ENCODE measurements at regions not wholly inside any gene's neighbourhood (a gene's known extent, or its start where the extent isn't known, plus 50 kb on each side); places are given as distances from the start of the nearest gene placed in this dataset.

DNA sequence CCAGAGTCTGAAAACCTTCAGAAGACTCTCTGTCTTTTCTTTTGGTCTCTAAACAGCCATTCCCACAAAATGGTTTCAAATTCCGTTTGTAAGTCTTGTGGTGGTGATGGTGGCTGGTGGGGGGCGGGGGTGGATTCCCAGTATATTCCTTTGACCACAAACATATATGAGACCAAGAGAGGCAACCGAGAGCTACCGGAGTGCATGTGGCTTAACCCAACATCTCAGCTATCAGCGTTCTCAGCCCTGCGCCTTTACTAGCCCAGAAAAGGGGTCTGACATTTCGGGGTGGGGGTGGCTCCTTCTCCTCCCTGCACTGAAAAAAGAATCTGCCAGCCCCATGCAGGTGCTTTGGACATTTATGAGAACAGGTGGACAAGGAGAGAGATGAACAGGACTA, 621.1 kb downstream of the ACTR3B start:
- Mint-ChIP-seq H3K27me3 (no peaks in the 10 kb centered on the region), H3K9me3 (no peaks in the 10 kb centered on the region), H3K4me1 (no peaks in the 10 kb centered on the region), H3K27ac (no peak overlapping the region), H3K4me3 (no peak overlapping the region), H3K36me3 (ENCODE audit: low read depth) (no peaks in the 10 kb centered on the region)
- POLR2A ChIA-PET = no interaction called here
- DNase-seq = no peak
- CTCF ChIA-PET = no interaction called here

DNA sequence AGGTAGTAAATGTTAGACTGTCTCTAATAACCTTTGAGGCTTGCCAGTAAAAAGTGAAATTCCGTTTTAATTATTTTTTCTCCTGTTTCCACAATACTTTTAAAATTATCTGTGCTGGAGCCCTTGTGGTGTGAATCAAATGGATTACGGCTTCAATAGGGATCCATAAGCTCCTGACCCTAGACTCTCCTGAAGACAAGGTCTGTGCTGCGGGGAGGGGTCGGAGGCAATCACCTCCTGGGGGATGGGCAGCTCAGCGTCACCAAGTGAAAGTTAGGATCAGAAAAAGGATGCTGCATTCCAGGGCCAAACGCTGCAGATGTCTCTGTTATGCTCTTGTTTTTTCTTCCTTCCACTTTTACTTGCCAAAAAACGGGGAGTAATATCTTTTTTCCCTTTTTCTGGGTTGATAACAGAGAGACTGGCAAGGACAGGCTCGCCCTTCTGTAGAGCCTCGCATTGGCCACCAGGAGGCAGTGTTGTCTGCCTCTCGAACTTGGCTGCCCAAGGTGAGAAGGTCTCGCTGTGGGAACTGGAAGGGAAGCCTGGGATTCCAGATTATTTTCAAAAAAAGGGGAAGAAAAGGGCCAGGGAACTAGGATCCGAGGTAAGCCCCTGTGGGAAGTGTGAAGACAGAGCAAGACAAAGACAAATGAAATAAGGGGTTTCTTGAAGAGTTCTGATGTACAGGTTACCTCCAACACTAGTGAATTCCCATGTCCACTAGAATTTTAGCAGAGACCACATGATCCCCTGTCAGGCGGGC, 621.9 kb downstream of the ACTR3B start:
- H3K27me3 Mint-ChIP-seq = no peaks in the 10 kb centered on the region
- H3K9me3 Mint-ChIP-seq = no peaks in the 10 kb centered on the region
- no peak overlapping the region for H3K4me3 Mint-ChIP-seq
- H3K27ac Mint-ChIP-seq = no peak overlapping the region
- CTCF ChIA-PET = no interaction called here
- H3K4me1 Mint-ChIP-seq = no peaks in the 10 kb centered on the region
- POLR2A ChIA-PET = no interaction called here
- no peaks in the 10 kb centered on the region for H3K36me3 Mint-ChIP-seq (ENCODE audit: low read depth)
- peak; percentile 17 for DNase-seq

DNA sequence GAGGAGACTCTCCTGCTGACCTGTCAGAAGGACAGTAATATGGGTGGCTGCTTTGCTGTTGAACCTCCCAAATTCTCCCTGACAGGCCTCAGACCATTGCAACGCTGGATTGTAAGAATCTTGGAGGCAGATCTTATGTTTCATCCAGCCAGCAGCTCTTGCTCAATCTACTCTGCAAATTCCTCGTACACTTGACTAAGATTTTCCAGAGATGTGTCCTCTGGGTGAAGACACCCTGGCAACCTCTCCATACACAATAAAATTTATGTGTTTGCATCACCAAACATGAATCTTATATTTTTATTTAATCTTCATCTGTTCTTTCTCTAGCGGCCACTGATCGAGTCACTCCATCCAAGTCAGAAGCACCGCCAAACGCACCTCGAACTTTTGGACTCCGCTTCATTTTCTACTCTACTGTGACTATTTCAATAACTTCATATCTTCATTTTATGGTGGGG, 623.1 kb downstream of the ACTR3B start:
- ChIA-PET POLR2A (no interaction called here), CTCF (no interaction called here)
- Mint-ChIP-seq H3K36me3 (ENCODE audit: low read depth) (no peaks in the 10 kb centered on the region), H3K4me3 (no peak overlapping the region), H3K9me3 (no peaks in the 10 kb centered on the region), H3K4me1 (no peaks in the 10 kb centered on the region), H3K27ac (no peak overlapping the region), H3K27me3 (no peaks in the 10 kb centered on the region)
- no peak for DNase-seq

DNA sequence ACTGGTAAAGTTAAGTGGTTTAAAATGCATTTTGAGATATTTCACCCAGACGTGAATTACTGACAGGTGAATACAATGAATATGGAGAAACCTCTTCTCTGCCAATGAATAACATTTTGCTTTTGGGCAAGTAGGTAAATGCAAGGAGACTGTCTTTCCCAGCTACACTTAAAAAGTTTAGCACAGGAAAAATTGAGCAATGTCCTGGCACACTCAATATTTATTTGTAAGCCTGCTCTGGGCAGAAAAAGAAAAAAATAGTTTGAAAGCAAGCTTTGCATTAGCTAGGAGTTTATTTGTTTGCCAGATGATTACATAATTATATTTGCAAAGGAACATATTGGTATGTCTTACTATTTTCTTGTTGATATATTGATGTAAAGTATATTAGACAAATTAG, 624.2 kb downstream of the ACTR3B start:
- Mint-ChIP-seq H3K9me3 (no peaks in the 10 kb centered on the region), H3K27me3 (no peaks in the 10 kb centered on the region), H3K27ac (no peak overlapping the region), H3K4me1 (no peaks in the 10 kb centered on the region), H3K36me3 (ENCODE audit: low read depth) (no peaks in the 10 kb centered on the region), H3K4me3 (no peak overlapping the region)
- POLR2A ChIA-PET = no interaction called here
- DNase-seq = no peak
- CTCF ChIA-PET = interaction anchor here (0.6 kb wide), 1 partner anchor 253 kb away, joined by 3 read pairs; no protein-coding TSS in a partner anchor

DNA sequence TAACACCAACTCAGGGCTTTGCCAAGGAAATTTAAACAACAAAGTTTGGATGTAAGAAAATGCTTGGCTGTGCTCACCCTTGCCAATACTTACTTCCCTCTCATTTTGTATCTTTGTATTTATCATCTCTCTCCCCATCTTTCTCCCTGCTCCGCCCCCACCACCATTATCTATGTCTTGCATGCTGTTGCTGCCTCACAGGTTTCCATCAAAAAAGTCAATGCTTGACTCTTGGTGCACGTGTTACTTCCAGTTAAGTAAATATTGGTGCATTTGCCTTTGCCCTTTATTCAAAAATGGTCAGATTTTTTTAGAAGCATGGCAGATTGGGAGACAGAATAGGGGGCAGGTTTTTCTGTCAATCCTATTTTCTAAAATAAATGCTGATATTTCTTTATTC, 626.0 kb downstream of the ACTR3B start:
- ChIA-PET CTCF (no interaction called here), POLR2A (no interaction called here)
- no peak overlapping the region for H3K4me3 Mint-ChIP-seq
- DNase-seq = no peak
- H3K36me3 Mint-ChIP-seq (ENCODE audit: low read depth) = no peaks in the 10 kb centered on the region
- no peaks in the 10 kb centered on the region for H3K4me1 Mint-ChIP-seq
- no peak overlapping the region for H3K27ac Mint-ChIP-seq
- H3K27me3 Mint-ChIP-seq = no peaks in the 10 kb centered on the region
- peaks cover 3% of the 10 kb centered on the region for H3K9me3 Mint-ChIP-seq

DNA sequence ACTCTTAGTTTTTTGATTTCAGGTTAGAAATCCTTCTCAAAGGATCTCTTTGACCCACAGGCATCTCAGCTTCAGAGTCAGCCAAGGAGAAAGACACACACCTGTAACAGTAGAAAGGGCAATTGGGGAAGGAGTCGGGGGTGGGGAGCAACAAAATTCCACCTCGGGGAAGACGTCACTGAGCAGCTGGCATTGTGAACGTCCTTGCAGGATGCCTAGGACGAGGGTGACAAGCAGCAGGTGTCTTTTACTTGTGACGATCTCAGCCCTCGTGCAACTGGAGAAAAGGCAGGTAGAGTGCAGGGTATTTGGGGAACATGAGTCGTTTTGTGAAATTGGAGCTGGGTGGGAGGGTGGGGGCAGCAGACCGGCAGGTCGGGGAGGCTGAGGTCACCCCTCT, 627.0 kb downstream of the ACTR3B start:
- Mint-ChIP-seq H3K36me3 (ENCODE audit: low read depth) (no peaks in the 10 kb centered on the region), H3K4me1 (no peaks in the 10 kb centered on the region), H3K4me3 (no peak overlapping the region), H3K27ac (no peak overlapping the region), H3K27me3 (no peaks in the 10 kb centered on the region), H3K9me3 (peaks cover 3% of the 10 kb centered on the region)
- CTCF ChIA-PET = no interaction called here
- POLR2A ChIA-PET = no interaction called here
- DNase-seq = no peak

DNA sequence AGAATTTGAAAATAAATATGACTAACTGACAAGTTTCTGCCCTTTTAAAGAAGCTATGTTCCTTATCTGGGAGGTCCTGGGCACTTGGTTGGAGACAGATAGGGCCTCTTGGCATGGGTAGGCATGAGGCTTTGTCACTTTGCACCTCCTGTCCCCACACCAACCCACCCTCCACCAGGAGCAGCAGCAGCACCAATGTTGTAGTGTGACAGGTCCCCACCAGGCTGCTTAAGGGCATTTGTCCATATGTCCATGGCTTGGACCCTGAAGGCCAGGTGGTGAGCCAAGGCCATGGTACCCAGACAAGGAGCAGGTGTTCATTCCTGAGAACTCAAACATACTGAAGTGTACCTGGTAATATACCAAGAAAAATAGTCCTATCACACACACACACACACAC, 629.1 kb downstream of the ACTR3B start:
- no peak for DNase-seq
- Mint-ChIP-seq H3K9me3 (peaks cover 3% of the 10 kb centered on the region), H3K27ac (no peak overlapping the region), H3K4me1 (no peaks in the 10 kb centered on the region), H3K36me3 (ENCODE audit: low read depth) (no peaks in the 10 kb centered on the region), H3K4me3 (no peak overlapping the region), H3K27me3 (no peaks in the 10 kb centered on the region)
- POLR2A ChIA-PET = no interaction called here
- CTCF ChIA-PET = no interaction called here

DNA sequence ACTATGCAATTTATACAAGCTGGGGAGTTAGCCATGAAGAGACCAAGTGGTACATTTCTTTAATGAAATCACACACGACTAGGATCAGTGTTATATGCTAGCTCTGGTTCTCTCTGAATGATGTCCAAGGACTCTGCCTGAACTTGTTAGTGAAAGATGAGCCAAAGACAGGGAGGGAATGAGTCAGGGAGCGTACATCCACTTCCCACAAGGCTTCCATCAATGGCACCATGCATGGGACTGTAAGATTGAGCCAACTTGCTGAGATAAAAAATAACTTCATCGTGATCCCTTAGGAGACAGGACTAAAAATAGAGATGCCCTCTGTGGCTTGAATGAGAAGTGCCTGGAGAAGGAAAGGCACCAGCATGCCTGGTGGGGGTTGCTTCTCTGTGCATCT, 629.7 kb downstream of the ACTR3B start:
- Mint-ChIP-seq H3K27me3 (no peaks in the 10 kb centered on the region), H3K4me1 (no peaks in the 10 kb centered on the region), H3K9me3 (peaks cover 3% of the 10 kb centered on the region), H3K36me3 (ENCODE audit: low read depth) (no peaks in the 10 kb centered on the region), H3K27ac (no peak overlapping the region), H3K4me3 (no peak overlapping the region)
- DNase-seq = no peak
- ChIA-PET POLR2A (no interaction called here), CTCF (no interaction called here)

DNA sequence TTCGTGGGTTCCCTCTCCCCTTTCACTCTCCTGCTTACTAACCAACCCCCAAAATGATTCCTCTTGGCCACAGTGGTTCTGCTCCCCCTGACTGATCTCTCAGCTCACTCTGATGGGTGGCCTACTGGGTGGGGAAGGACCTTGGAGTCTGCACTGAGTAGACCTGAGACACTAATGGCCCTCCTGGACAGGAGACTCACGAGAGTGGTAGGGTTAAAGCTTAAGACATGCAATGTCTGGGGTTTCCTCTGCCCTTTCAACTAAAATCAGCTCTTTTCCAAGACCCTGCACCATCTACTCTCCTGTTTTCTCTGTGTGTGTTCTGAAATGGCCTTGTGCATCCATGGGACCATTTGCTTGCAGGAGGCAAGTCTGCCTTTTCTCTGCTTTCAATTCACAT, 631.4 kb downstream of the ACTR3B start:
- ChIA-PET POLR2A (no interaction called here), CTCF (no interaction called here)
- H3K9me3 Mint-ChIP-seq = peaks cover 3% of the 10 kb centered on the region
- H3K27me3 Mint-ChIP-seq = no peaks in the 10 kb centered on the region
- H3K36me3 Mint-ChIP-seq (ENCODE audit: low read depth) = no peaks in the 10 kb centered on the region
- no peaks in the 10 kb centered on the region for H3K4me1 Mint-ChIP-seq
- H3K27ac Mint-ChIP-seq = no peak overlapping the region
- DNase-seq = no peak
- no peak overlapping the region for H3K4me3 Mint-ChIP-seq

DNA sequence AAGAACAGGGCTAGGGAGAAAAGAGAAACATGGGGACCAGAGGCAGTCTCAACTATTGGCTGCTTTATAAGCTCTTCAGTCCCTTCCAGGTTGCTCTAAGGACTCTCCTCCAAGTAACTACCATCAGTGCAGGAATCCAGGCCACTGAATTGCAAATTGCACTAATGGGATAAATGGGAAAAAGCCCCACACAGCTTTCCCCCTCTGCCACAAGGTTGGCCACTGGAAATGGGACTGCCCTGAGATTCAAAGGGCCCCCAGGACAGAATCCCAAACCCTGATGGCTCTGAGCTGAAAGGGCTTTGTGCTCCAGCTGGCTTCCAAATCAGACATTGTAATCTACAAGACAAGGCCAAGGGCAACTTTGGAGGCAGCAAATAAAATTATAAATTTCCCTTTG, 633.2 kb downstream of the ACTR3B start:
- H3K9me3 Mint-ChIP-seq = peaks cover 3% of the 10 kb centered on the region
- H3K4me1 Mint-ChIP-seq = no peaks in the 10 kb centered on the region
- ChIA-PET CTCF (no interaction called here), POLR2A (no interaction called here)
- H3K27ac Mint-ChIP-seq = no peak overlapping the region
- H3K4me3 Mint-ChIP-seq = no peak overlapping the region
- H3K27me3 Mint-ChIP-seq = no peaks in the 10 kb centered on the region
- DNase-seq = no peak
- H3K36me3 Mint-ChIP-seq (ENCODE audit: low read depth) = no peaks in the 10 kb centered on the region

DNA sequence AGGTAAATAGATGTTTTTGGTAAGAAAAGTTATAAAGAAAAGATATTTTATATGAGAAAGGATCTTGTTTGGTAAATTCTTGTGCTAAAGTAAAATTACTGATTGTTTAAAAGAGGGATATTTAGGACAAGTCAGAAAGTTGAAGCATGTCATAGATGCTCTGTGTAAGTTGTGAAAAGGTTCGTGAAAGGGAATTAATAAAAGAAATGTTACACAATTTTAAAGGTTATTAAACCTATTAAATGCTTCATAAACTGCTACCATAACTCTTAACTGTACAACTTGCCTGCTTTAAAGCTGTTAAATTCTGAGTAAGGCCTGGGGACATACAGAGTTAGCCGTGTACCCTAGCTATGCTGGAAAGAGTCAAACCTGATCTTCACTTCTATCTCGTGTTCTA, 634.1 kb downstream of the ACTR3B start:
- peaks cover 3% of the 10 kb centered on the region for H3K9me3 Mint-ChIP-seq
- CTCF ChIA-PET = no interaction called here
- no peaks in the 10 kb centered on the region for H3K36me3 Mint-ChIP-seq (ENCODE audit: low read depth)
- POLR2A ChIA-PET = no interaction called here
- H3K27me3 Mint-ChIP-seq = no peaks in the 10 kb centered on the region
- H3K4me3 Mint-ChIP-seq = no peak overlapping the region
- H3K27ac Mint-ChIP-seq = no peak overlapping the region
- H3K4me1 Mint-ChIP-seq = no peaks in the 10 kb centered on the region
- no peak for DNase-seq

DNA sequence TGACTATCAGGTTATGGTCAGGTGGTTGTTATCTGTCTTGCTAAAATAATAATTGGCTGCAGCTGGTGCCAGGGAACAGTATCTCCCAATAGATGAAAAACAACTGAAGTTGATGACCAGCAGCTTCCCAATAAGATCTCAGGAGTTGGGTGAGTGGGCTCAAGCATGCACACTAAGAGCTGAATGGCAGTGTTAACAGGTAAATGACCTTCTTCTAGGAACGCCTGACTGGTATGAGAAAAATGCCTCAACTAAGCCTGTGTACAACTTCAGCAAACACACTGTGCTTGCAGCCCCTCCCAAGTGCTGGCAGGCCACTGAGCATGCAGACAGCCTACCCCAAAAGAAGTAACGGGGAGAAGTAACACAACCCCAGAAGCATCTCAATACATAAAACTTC, 636.9 kb downstream of the ACTR3B start:
- no peaks in the 10 kb centered on the region for H3K36me3 Mint-ChIP-seq (ENCODE audit: low read depth)
- no peak overlapping the region for H3K4me3 Mint-ChIP-seq
- no peaks in the 10 kb centered on the region for H3K4me1 Mint-ChIP-seq
- no peak overlapping the region for H3K27ac Mint-ChIP-seq
- DNase-seq = no peak
- H3K9me3 Mint-ChIP-seq = no peaks in the 10 kb centered on the region
- no peaks in the 10 kb centered on the region for H3K27me3 Mint-ChIP-seq
- CTCF ChIA-PET = no interaction called here
- POLR2A ChIA-PET = no interaction called here

DNA sequence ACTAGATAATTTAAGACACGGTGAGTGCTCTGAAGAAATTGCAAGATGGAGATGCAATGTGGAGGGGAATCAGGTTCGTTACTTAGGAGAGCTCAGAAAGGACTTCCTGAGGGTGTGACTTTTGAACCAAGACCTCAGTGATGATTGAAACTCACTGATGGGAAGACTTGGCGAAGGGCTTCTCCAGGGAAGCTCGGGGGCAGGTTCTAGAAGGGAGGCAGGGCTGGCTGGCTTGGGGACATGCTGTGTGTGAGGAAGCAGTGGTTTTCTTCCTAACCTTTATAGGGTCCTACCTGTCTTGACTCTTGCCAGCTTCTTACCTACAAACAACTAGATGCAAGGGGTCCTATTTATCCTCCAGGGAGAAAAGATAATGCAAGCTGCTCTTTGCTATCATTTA, 637.9 kb downstream of the ACTR3B start:
- Mint-ChIP-seq H3K4me1 (no peaks in the 10 kb centered on the region), H3K4me3 (no peak overlapping the region), H3K9me3 (peaks cover 4% of the 10 kb centered on the region), H3K27me3 (no peaks in the 10 kb centered on the region), H3K36me3 (ENCODE audit: low read depth) (no peaks in the 10 kb centered on the region), H3K27ac (no peak overlapping the region)
- ChIA-PET CTCF (no interaction called here), POLR2A (no interaction called here)
- DNase-seq = no peak

DNA sequence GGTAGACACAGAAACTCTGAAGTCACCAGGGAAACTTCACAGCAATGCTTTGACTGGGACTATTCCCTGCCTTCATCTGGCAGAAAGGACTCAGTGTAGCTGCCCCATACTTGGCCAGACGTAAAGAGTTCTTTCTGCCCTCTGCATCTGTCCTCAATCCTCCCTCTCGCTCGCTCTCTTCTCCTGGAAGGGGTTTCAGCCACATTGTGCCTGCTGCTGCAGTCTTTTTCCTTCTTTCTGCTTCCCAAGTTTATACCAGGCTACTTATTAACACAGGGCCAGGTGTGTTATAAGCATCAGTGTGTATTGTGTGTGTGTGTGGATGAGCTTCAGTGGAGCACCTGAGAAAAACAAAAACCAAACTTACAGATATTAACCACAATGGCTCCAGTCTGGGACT, 638.4 kb downstream of the ACTR3B start:
- H3K27ac Mint-ChIP-seq = no peak overlapping the region
- H3K36me3 Mint-ChIP-seq (ENCODE audit: low read depth) = no peaks in the 10 kb centered on the region
- H3K27me3 Mint-ChIP-seq = no peaks in the 10 kb centered on the region
- no peaks in the 10 kb centered on the region for H3K4me1 Mint-ChIP-seq
- H3K4me3 Mint-ChIP-seq = no peak overlapping the region
- H3K9me3 Mint-ChIP-seq = peaks cover 4% of the 10 kb centered on the region
- no peak for DNase-seq
- CTCF ChIA-PET = no interaction called here
- POLR2A ChIA-PET = no interaction called here

All from activated CD4-positive, alpha-beta T cell treated with anti-CD3 and anti-CD28 coated beads, Interleukin-2, amount 10 ng/mL, durations not matched to agents 7 days and 5 days (primary cell).